AG09319 (cell line): ENCODE measurements at regions not wholly inside any gene's neighbourhood (a gene's known extent, or its start where the extent isn't known, plus 50 kb on each side); places are given as distances from the start of the nearest gene placed in this dataset.
"Not testable (repeated sequence)": the region's sequence is repeated elsewhere in the genome, so short reads cannot be mapped to it uniquely, and the experiment has no call there.

Source experiments
- DNase-seq: peaks from one replicate; pipeline ENCODE4 v3.0.0-alpha.2; 2010; ENCODE audit warnings: low read depth; ENCODE audit errors: extremely low read depth
- CTCF ChIP-seq: IDR thresholded peaks from 2 replicates; pipeline ENCODE4 v1.5.1; 2011; ENCODE audit warnings: low read depth, mild to moderate bottlenecking, inconsistent platforms, low read length, moderate library complexity

- no peak for DNase-seq
- no peak for TF ChIP-seq CTCF
These were observed 655.2 kb downstream of the LMO4 start for GRCh38 chr1:87983841-87984240.

- TF ChIP-seq CTCF = no peak
- no peak for DNase-seq
These were observed 656.4 kb downstream of the LMO4 start for GRCh38 chr1:87985071-87985470.

- no peak for TF ChIP-seq CTCF
- DNase-seq = no peak
These were observed 657.6 kb downstream of the LMO4 start for GRCh38 chr1:87986130-87986866.

- TF ChIP-seq CTCF = no peak
- no peak for DNase-seq
These were observed 660.7 kb downstream of the LMO4 start for GRCh38 chr1:87989346-87989745.

GRCh38 chr1:87992536-87992935, 663.9 kb downstream of the LMO4 start:
- DNase-seq = not testable (repeated sequence)

- no peak for TF ChIP-seq CTCF
These were observed 664.4 kb downstream of the LMO4 start for GRCh38 chr1:87993051-87993450.

GRCh38 chr1:87999852-88000251, 671.2 kb downstream of the LMO4 start:
- DNase-seq = no peak
- TF ChIP-seq CTCF = no peak

More at GRCh38 chr1:87993051-87993450, 664.4 kb downstream of the LMO4 start:
- no peak for DNase-seq

- DNase-seq = no peak
- TF ChIP-seq CTCF = no peak
These were observed 672.8 kb downstream of the LMO4 start for GRCh38 chr1:88001460-88001859.
